HS-27A (cell line): ENCODE measurements at regions not wholly inside any gene's neighbourhood (a gene's known extent, or its start where the extent isn't known, plus 50 kb on each side); places are given as distances from the start of the nearest gene placed in this dataset.
"Not testable (repeated sequence)": the region's sequence is repeated elsewhere in the genome, so short reads cannot be mapped to it uniquely, and the experiment has no call there.

Experiments
- DNase-seq: peaks from one replicate; pipeline ENCODE4 v3.0.0-alpha.2; 2012; ENCODE audit warnings: low read depth, missing footprints

DNA sequence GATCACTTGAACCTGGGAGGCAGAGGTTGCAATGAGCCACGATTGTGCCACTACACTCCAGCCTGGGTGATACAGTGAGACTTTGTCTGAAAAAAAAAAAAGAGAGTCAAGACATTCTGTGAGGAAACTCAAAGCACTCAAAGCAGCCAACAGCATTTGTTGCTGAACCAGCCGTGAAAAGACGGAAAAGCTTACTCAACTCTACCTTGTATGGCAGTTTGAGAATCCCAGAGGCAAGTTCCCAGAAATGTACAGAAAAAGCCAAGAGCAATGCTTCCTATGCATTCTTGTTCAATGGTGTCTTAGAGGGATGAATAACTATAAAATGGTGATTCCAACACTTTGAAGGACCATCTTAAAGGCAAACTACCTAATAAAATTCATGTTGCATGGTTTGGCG is 170.2 kb downstream of the HSD17B3 start:
- DNase-seq, result no peak

DNA sequence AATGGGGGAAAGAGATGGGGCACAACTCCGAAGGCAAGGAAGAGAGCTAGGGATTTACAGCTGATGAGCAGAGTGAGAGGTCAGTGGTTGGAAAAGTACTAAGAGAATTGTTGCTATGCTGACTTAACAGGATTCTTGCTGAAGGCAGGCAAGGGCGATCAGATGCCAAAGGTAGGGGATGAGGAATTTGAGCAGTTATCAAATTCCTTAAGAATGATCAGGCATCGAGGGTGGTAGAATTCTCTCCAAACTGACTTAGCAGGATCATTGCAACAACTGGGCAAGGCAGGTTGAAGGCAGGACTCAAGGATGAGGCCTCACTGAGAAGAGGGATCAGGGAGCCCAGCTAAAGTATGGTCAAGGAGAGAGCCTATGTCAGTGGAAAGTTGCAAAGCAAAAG is 171.0 kb downstream of the HSD17B3 start:
- DNase-seq, result no peak

DNA sequence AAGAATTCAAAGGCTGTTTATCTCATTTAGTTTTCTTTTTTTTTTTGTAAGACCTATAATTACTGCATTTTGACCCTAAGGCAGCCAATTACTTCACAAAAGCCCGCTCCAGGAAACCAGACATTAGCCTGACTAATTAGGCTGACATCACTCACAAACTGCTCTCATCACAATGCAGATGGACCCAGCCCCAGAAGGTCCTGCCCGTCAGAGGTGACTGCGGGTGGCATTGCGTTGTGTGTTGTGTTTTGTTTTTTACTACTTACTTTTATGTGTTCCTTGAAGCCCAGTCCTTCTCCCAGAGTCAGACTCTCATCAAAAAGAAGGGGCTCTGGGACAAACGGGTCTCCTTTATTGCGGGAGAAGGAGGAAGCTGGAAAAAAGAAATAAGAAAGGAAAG is 172.2 kb downstream of the HSD17B3 start:
- DNase-seq, result no peak

DNA sequence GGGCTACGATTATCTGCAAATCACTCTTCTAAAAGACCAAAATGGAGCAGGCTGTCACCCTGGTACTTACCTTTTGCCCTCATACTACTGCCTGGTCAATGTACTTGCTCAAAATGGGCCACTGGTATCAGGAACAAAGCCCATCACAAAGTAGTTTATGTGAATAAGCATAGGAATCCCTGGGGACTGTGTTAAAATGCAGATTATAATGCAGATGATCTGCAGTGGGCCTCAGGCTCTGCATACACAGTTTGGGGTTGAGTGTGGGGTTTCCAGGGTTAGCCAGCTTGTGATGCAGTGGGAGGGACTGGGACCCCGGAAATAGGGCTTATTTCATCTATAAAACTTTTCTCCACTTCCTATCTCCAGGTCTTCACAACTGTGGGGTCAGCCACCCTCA is 173.1 kb downstream of the HSD17B3 start:
- no peak for DNase-seq

DNA sequence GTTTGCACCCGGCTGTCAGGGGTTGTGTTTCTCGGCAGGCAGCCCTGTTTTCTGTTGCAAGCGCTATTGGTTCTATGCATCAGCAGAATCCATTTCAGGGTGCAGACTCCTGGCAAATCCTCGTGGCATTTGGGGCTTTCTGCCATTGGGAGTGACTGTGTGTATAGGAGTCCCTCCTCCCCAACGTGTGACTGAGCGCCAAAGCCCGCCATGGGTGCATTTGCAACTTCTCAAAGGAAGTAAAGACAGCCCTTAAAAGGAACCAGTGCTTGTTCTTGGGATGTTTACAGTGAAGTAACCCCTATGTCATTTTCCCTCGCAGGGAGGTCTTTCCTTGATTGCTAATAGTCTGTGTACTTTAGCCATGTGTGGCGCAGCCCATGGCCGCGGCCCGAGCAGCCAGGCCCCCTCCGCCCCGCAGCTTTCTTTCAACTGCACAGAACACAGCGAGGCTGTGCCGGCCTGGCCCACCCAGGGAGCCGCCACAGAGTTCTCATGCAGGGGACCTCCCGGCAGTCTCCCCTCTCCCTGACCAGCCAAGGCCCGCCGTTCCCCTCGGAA is 175.6 kb downstream of the HSD17B3 start:
- no peak for DNase-seq

DNA sequence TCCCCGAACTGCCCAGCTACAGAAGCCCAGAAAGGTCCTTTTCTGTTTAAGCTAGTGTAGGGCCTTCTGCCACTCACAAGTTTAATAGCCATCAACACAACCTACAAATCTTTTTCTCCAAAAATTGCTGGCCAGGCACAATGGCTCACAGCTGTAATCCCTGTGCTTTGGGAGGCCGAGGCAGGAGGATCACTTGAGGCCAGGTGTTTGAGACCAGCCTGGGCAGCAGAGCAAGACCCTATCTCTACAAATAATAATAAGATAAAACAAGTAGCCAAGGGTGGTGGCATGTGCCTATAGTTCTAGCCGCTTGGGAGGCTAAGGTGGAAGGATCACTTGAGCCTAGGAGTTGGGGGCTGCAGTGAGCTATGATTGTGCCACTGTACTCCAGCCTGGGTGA is 176.4 kb downstream of the HSD17B3 start:
- DNase-seq, result no peak

DNA sequence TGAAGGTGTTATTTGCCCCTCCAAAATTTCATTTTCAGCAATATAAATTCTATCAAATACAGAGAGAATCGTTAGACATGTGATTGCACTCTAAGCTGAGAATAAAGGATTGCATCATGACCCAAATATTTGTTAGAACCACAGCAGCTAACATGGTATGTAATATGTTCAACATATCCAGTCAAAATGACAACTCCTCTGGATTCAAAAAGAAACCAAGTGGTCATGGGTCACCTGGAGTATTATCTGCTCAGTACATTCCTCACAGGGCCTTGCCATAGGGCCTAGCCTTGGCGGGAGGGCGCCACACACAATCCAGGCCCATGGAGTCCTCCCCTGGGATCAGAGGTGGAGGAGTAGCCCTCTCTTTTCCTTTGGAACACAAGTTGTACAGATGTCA is 179.2 kb downstream of the HSD17B3 start:
- DNase-seq, result no peak

DNA sequence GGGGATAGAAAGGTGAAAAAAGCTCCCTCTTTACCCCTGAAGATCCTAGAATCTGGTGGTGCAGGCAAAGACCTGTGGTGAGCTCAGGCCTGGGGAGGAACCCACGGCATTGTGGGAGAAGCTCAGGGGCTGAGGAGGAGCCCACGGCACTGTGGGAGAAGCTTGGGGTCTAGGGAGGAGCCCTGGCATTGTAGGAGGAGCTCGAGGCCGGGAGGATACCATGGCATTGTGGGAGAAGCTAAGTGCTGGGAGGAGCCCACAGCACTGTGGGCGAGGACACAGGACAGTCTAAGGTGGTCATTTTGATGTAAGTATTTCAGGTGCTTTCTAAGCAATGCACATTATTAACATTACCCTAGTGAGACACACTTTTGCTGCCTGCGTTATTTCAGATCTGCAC is 179.7 kb downstream of the HSD17B3 start:
- no peak for DNase-seq

DNA sequence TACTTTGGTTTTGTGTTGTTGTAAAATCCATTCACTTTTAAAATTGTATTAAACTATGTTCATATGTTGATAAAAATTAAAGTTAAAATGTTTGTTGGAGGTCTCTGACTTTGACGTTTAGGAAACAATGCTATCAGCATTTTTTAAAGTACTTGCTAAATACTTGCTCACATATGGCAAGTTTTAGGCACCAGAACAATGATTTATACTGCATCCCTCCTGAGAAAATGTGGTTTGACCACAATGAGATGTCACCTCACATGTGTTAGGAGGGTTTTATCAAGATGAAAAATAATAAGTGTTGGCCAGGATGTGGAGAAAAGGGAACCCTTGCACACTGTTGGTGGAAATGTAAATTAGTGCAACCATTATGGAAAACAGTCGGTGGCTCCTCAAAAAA is 180.8 kb downstream of the HSD17B3 start:
- DNase-seq, result no peak

DNA sequence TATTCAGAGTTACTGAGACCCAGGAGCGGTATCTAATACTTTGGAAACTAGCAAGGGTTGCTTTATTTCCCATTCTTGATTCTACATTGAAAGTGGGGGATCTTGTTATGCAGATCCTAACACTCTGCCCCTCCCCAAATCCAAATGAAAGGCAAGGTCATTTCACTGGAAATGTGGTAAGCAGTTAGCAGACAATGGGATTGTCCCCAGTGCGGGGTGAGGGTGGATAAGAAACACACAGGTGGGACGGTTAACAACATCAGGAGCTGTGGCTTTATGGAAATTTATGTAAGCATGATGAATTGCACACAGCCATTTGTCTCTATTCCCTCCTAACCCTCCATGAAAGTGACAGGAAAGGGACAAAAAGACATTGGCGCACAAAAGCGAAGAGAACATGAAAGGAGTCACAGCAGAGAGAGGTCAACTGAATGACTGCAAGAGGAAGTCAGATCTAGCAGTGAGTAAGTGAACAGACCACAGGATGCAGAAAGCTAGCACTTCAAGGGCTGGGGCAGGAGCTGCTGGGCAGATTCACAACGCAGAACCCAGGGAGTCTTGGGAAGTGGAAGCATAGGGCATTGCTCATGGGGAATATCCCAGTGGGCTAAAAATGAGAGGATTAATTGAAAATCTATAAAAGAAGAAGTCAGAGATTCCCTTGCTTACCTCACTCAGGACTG is 184.4 kb downstream of the HSD17B3 start:
- DNase-seq, result no peak

DNA sequence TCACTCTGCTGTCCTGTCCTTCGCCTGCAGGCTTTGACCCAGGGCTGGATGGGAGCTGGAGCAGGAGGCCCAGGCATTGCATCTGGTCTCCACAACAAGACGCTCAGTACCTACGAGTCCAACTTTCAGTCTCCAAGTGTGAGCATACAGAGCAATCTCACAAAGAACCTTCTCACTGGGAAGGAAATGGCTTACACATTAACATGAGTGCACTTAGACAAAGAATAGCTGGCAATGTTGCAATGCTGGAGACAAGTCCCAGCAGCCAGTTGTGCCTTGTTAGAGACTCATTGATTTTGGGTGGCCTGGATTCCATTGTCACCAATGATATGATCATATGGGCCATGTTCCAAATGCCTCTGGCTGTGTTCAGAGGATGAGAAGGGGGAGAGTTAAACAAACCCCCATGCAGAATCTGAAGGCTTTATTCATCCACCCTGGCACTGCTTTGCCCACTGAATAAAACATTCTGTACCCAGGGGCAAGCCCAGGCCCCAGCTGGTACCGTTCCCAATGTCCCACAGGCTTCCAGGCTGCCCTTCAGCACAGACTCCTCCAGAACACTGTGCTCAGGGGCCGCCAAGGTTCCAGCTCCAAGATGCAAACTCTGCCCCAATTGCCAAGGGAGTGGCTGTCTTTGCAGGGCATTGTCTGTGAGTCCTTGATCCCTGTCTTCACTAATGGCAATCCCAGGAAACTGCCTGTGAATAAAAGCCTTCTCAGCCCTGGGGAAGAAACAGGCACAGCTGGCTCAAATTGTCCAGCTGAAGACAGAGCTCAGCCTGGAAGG is 185.5 kb downstream of the HSD17B3 start:
- DNase-seq, result no peak

DNA sequence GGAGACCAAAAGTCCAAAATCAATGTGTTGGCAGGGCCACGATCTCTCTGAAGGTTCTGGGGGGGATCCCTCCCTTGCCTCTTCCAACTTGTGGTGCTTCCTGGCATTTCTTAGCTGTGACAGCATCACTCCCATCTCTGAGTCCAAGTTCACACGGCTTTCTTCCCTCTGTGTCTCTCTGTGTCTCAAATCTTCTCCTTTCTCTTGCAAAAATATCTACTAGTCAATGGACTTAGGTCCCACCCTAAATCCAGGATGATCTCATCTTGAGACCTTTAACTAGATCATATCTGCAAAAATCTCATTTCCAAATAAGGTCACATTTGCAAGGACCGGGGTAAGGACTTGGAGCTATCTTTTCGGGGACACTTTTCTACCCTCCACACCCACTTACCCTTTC is 186.1 kb downstream of the HSD17B3 start:
- DNase-seq, result no peak

DNA sequence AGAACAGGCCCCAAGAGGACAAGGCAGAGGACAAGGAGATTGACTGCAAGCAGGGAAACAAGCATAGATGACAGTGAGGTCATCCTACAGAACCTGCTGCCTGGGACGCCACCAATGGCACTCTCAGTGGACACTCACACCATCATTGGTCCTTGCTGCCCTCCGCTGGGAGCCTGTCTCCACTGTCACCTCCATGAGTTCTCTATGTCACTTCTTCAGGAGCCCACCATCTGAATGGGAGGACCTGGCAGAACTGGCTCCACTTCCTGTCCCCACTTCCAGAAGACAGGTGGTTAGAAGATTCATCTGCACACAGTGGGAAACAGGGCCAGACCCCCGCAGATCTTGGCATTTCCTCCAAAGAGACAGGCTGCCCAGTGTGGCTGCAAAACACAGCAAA is 188.9 kb downstream of the HSD17B3 start:
- no peak for DNase-seq

DNA sequence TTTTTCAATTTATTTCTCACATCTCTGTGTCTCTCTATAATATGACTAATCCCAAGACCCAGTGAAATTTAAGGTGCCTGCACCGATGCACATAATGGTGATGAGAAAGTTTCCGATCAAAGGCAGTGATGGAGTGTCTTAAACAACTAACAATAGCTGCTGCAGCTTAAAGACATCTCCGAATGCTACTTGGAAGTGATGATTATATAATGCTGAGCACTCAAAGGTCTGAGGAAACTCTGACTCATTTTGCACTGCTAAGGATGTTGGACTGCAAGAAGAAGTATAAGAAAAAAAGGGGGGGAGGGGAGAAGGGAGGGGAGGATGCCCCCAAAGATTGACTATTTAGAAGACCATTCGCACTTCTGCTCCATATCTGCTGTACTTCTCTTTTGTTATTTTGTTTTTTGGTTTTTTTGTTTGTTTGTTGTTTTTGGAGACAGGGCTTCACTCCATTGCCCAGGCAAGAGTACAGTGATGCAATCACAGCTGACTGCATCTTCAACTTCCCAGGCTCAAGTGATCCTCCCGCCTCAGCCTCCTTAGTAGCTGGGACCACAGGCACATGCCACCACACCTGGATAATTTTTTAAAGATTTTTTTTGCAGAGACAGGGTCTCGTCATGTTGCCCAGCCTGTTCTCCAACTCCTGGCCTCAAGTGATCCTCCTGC is 192.2 kb downstream of the HSD17B3 start:
- no peak for DNase-seq

DNA sequence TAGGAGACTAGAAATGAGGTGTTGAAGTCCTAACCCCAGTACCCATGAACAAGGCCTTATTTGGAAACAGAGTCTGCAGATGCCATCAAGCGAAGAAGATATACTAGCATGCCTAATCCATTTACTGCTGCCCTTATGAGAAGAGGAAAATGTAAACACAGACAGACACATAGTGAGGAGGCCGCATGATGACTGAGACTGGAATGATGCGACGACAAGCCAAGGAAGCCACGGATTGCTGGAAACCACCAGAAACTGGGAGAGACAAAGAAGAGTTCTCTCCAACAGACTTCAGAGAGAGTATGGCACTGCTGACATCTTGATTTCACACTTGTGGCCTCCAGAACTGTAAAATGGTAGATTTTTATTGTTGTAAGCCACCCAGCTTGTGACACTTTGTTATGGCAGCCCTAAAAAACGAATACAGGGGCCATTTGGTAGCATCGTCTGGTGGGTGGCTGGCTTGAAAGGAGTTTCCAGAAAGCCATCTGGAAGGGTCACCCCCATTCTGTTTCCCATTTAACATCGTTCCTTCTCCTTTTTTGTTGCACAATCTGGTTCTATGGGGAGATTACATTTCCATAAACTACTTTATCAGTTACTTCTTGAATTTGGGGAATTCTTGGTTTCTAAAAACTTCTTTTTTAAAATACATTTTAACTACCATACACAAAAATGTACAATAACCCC is 193.1 kb downstream of the HSD17B3 start:
- no peak for DNase-seq

DNA sequence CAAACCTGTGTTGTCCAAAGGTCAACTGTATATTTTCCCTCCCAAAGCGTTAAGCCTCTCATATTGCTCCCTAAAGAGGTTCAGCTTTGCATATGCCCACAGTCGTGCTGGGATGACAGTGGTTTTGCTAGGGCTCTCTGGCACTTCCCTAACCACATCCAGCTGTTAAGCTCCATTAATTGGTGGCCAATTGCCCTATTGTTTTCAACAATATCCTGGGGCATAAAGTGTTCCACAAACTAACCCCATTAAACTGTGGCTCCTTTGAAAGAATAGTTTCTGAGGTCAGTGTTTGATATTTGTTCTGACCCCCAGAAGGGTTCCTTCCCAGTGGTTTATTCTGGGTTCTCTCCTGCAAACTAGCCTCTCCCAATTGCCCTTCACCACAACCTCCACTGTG is 194.5 kb downstream of the HSD17B3 start:
- no peak for DNase-seq

DNA sequence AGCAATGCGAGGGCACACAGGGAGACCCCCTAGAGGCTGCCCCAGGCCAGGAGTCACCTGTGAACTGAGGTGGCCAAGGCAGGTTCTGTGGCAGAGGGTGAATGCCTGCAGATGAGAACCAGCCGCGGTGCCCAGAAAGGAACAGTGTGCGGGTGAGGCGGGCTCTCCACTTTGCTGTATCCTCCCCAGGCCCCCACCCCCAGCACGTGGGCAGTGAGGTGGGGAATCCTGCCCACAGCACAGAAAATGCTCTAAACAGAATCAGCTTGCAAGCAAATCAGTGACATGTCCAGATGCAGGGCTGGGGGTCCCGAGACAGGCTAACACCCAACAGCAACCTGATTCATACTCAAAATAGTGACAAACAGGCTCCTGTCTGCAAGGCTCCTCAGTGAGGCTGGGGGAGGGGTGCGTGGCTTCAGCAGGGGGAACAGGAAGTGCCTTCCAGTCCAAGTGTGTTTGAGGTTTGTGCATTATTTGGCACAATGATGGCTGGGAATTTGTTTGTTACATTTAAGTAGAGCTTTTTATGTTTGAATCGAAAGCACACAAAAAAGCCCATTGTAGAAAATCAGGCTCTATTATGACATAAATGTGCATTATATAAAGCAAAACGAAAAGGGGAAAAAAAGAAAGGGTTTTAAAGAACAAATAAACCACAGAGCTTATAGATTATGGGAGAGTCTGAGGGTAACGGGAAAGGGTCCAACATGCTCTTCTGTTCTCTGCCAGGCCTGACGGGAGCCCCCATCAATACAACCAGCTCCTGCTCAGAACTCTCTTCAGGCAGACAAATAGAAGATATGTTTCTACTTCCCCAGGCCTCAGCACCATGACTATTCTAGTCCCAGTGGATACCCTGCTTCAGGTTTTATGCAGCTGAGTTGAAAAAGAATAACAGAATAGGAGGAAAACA is 201.3 kb downstream of the HSD17B3 start:
- no peak for DNase-seq

DNA sequence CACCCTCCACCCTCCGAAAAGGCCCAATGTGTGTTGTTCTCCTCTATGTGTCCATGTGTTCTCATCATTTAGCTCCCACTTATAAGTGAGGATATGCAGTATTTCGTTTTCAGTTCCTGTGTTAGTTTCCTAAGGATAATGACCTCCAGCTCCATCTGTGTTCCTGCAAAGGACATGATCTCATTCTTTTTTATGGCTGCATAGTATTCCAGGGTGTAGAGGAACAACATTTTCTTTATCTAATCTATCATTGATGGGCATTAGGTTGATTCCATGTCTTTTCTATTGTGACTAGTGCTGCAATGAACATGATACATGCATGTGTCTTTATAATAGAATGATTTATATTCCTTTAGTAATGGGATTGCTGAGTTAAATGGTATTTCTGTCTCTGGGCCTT is 211.3 kb downstream of the HSD17B3 start:
- DNase-seq, result not testable (repeated sequence)

DNA sequence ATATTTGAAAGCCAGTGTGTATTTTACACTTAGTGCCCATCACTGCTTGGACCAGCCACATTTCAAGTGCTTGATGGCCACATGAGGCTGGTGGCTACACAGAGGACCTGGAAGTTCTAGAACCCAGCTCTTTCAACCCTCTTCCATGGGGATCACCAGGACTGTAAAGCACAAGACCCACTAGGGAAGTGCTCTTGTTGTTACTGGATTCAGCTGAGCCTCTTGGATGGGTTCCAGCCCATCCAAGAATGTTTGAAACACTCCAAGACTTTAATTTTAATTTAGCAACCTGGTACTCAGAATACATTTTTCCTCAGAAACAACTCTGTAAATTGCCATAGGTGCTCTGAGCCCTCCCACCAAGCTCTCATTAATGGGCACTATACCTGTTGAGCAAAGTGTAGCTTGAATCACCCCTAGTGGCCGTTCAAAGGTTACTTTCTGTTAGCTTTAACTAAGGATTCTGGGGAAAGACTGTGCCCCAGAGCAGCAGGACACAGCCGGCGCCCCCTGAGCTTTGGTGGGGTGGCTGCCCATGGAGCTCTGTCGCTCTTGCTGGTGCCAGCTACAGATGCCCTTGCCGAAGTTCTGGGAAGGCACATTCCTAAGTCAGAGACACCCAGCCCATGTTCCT is 212.4 kb downstream of the HSD17B3 start:
- DNase-seq, result no peak

DNA sequence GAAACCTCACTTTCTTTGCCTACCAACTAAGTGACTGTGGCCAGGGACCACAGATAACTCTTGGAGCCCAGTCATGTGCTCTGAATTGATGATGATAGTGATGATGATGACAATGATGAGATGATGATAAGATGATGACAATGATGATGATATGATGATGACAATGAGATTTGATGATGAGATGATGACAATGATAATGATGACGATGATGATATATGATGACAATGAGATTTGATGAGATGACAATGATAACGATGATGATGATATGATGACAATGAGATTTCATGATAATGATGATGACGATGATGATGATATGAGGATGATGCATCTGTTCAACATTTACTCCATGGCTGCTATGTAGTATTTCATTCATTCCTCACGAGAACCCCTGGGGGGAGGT is 213.0 kb downstream of the ERCC6L2 start:
- no peak for DNase-seq
